ENCODE measurements at regions not wholly inside any gene's neighbourhood (a gene's known extent, or its start where the extent isn't known, plus 50 kb on each side); places are given as distances from the start of the nearest gene placed in this dataset.

DNA sequence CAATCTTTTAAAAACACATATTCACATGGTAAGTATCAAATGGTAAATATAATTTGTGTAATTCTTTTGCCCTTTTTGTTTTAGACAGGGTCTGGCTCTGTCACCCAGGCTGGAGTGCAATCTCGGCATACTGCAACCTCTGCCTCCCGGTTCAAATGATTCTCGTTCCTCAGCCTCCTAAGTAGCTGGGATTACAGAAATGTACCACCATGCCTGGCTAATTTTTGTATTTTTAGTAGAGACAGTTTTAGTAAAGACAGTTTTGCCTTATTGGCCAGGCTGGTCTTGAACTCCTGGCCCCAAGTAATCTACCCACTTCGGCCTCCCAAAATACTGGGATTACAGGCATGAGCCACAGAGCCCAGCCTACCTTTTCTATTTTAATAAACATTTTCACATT is 182.2 kb downstream of the MYCN start:
- TF ChIP-seq, protein P1, sequence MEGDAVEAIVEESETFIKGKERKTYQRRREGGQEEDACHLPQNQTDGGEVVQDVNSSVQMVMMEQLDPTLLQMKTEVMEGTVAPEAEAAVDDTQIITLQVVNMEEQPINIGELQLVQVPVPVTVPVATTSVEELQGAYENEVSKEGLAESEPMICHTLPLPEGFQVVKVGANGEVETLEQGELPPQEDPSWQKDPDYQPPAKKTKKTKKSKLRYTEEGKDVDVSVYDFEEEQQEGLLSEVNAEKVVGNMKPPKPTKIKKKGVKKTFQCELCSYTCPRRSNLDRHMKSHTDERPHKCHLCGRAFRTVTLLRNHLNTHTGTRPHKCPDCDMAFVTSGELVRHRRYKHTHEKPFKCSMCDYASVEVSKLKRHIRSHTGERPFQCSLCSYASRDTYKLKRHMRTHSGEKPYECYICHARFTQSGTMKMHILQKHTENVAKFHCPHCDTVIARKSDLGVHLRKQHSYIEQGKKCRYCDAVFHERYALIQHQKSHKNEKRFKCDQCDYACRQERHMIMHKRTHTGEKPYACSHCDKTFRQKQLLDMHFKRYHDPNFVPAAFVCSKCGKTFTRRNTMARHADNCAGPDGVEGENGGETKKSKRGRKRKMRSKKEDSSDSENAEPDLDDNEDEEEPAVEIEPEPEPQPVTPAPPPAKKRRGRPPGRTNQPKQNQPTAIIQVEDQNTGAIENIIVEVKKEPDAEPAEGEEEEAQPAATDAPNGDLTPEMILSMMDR (IDR thresholded peaks at IDR 0.05), result no peak
- no peak for TF ChIP-seq ZFX (IDR thresholded peaks at IDR 0.05; ENCODE audit: borderline replicate concordance)
- no peak overlapping the region for H3K27ac ChIP-seq

DNA sequence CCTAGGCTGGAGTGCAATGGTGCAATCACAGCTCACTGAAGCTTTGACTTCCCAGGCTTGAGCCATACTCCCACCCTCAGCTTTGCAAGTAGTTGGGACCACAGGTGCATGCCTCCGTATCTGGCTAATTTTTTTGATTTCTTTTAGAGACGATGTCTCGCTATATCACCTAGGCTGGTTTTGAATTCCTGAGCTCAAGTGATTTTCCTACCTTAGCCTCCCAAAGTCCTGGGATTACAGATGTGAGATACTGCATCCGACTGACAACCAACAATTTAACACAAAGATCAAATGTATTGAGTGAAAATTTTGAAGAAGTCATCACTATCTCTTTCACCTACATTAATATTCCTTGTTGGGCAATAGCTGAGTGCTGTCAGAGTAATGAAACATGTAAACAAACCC is 181.6 kb downstream of the MYCN start:
- TF ChIP-seq, protein P1 (IDR thresholded peaks at IDR 0.05), result no peak
- TF ChIP-seq ZFX (IDR thresholded peaks at IDR 0.05; ENCODE audit: borderline replicate concordance), result no peak
- H3K27ac ChIP-seq, result no peak overlapping the region

DNA sequence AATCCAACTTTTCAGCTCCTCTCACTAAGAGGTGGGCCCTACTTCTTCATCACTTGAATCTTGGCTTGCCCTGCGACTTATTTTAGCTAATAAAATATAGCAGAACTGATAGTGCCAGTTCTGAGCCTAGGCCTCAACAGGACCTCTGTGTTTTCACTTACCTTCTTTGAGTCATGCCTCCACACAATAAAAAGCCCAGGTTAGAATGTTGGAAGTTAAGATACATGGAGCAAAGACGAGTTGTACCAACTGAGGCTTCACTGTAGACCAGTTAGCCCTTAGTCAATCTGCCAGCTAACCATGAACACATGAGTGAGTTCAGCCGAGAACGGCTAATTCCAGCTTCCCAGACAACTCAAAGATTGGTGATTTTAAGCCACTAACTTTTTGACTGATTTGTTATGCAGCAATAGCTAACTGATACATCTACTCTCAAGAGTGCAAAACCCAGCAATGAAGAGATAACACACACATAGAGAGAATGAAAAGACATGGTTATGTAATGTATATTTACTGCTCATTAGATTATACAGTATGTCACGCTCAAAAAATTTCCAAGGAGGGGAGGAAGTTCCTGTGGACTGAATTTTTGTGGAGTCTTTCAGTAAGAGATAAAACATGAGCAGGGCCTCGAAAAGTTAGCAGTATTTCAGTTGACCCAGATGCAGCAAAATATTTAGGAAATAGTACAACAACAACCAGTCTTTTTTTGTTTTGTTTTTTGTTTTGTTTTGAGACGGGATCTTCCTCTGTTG is 181.1 kb downstream of the MYCN start:
- no peak overlapping the region for H3K27ac ChIP-seq
- TF ChIP-seq, protein P1 (IDR thresholded peaks at IDR 0.05), result no peak
- TF ChIP-seq ZFX (IDR thresholded peaks at IDR 0.05; ENCODE audit: borderline replicate concordance), result no peak

DNA sequence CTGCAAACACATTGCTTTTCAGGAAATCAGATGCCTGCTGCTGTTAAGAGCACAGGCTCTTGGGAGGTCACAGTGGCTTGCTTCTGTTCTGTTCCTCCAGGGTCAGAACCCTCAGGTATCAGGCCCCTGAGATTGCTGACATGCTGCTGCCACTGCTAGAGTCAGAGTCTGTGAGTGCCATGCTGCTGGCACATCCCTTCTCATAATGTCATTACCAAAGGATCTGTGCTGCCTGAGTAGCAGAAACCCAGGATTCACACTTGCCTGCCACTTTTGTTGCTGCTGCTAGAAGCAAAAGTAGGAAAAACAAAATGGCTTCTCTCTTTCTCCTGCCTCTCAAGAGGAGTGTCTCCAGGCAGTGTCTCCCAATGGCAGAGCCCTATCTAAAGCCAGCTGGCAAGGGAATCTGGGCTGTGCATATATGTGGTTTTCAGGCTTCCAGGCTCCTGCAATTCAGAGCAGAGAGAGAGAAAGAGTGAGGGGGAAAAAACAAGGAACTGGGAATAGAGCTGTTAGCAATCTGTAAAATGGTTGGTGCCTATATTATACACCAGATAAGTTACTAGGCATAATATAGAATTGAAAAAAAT is 180.3 kb downstream of the MYCN start:
- TF ChIP-seq ZFX (IDR thresholded peaks at IDR 0.05; ENCODE audit: borderline replicate concordance), result no peak
- TF ChIP-seq, protein P1 (IDR thresholded peaks at IDR 0.05), result no peak
- no peak overlapping the region for H3K27ac ChIP-seq

DNA sequence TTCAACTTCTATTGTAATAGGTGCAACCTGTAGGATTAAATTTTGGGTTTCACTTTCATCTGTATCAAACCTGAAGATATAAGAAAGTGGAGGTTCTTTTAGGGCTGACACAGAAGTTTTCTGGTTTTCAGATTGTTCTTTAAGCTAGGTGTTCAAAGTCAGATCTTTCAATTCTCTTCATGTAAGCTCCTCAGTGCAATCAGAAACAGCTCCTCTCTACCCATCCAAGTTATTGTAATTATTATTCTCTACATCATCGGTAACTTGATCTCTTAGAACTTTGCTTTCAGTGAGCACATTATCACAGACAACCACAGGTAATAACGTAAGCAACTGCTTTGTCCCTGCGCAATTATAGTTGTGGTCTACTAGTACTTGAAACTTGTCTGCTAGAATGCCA is 179.4 kb downstream of the MYCN start:
- no peak overlapping the region for H3K27ac ChIP-seq
- TF ChIP-seq, protein P1 (IDR thresholded peaks at IDR 0.05), result no peak
- TF ChIP-seq ZFX (IDR thresholded peaks at IDR 0.05; ENCODE audit: borderline replicate concordance), result no peak

DNA sequence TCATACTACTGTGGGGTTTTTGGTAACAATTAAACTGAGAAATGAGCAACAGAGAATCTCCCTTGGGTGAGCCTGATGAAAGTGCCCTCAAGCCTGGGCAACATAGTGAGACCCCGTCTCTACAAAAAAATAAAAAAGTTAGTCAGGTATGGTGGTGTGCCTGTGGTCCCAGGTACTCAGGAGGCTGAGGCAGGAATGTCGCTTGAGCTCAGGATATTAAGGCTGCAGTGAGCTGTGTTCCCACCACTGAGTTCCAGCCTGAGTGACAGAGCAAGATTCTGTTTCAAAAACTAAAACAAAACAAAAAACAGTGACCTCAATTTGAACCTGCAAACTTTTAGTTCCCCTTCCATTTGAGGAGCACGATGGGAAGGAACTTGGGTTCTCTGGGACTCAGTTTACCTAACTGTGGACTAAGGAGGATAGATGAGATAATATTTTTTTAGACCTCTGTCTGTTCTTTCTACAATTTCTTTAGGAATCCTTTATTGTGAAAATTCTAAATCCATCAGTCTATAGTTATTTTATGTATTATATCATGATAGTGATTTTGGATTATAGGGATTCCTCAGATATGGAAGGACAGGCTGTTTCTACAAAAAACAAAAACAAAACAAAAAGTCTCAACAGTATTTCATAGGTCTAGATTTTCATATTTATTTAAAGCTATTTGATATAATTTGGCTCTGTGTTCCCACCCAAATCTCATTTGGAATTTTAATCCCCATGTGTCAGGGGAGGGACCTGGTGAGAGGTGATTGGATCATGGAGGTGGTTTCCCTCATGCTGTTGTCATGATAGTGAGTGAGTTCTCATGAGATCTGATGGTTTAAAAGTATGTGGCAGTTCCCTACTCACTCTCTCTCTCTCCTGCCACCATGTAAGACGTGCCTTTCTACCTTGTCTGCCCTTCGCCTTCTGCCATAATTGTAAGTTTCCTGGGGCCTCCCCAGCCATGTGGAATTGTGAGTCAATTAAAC is 178.6 kb downstream of the MYCN start:
- no peak for TF ChIP-seq ZFX (IDR thresholded peaks at IDR 0.05; ENCODE audit: borderline replicate concordance)
- TF ChIP-seq, protein P1 (IDR thresholded peaks at IDR 0.05), result no peak
- H3K27ac ChIP-seq, result no peak overlapping the region

Data from 22Rv1 (cell line).